Adrenal gland (tissue), 5 donors: ENCODE measurements at regions not wholly inside any gene's neighbourhood (a gene's known extent, or its start where the extent isn't known, plus 50 kb on each side); places are given as distances from the start of the nearest gene placed in this dataset.

Source experiments
- CTCF ChIP-seq, 6 experiments: fragments of 450-650 bp in 4 of 6; fragments of 200-600 bp in 2 of 6; sonication (generic) in 1 of 6; IDR thresholded peaks; 1 replicate in 5 of 6; 2 replicates in 1 of 6; pipeline versions ENCODE4 v1.5.1 to v1.8.0; 2016 to 2021; ENCODE audit warnings: antibody characterized with exemption in 6 of 6, mild to moderate bottlenecking in 2 of 6, moderate library complexity in 1 of 6
- POLR2A ChIP-seq, 2 donors: fragments of 450-650 bp; IDR thresholded peaks; one replicate each; pipeline ENCODE4 v1.6.1; 2017; ENCODE audit warnings: antibody characterized with exemption in 2 of 2, mild to moderate bottlenecking in 2 of 2, moderate library complexity in 1 of 2
- donor health status: DM: no; HTN: no; CAD: no.

GRCh38 chr19:32227561-32228165, 117.7 kb upstream of the ZNF507 start:
- TF ChIP-seq CTCF (IDR thresholded peaks at IDR 0.05) (no peak), POLR2A (IDR thresholded peaks at IDR 0.05) (no peak)
